ENCODE measurements at regions not wholly inside any gene's neighbourhood (a gene's known extent, or its start where the extent isn't known, plus 50 kb on each side); places are given as distances from the start of the nearest gene placed in this dataset.

DNA sequence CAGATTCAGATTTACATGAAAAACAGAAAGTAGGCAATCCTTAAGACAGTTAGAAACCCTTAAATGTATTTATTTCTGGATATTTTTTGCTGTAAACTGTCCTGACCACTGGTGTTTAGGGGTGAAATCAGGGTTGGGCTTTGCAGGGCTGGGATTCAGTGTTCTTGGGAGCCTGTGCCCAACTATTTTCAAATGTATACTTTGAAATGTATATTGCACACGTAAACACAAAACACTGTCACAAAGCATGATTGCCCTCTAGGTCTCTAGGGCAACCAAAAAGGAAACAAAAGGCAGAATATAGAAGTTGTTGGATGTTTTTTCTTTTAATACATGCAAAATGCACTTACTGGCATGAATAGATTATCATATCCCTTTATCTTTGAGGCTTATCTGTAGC is 1185.4 kb downstream of the DIAPH3 start:
- Histone ChIP-seq H3K27ac (ENCODE audit: low read length) (no peak overlapping the region), H3K4me3 (ENCODE audit: low read length) (no peak overlapping the region), H3K4me1 (ENCODE audit: insufficient read depth, low read length) (no peaks in the 10 kb centered on the region), H3K27me3 (ENCODE audit: low read length) (no peaks in the 10 kb centered on the region), H3K9ac (ENCODE audit: low read length) (no peak overlapping the region), H4K20me1 (ENCODE audit: low read length) (no peaks in the 10 kb centered on the region), H3K9me3 (ENCODE audit: low read length) (no peaks in the 10 kb centered on the region), H2AFZ (ENCODE audit: low read length) (no peak overlapping the region), H3F3A (ENCODE audit: low read length, unreplicated experiment) (no peaks in the 10 kb centered on the region), H3K36me3 (ENCODE audit: low read depth, low read length) (no peaks in the 10 kb centered on the region), H3K4me2 (ENCODE audit: low read length) (no peak overlapping the region), H3K9me2 (replicated peaks; ENCODE audit: low read length) (no peaks in the 10 kb centered on the region), H3K79me2 (ENCODE audit: low read length) (no peaks in the 10 kb centered on the region)
- DNase-seq = no peak
- no peak for TF ChIP-seq EZH2 (IDR thresholded peaks at IDR 0.05; ENCODE audit: low read length, unreplicated experiment)
- TF ChIP-seq EZH2phosphoT487 (IDR thresholded peaks at IDR 0.05; ENCODE audit: borderline replicate concordance, low read length) = no peak
- no peak for TF ChIP-seq CTCF (conservative IDR thresholded peaks at IDR 0.05; ENCODE audit: low read depth, low read length)
- BruUV-seq (replicated peaks) = no TSS peak
- ChIA-PET CTCF (no interaction called here), POLR2A (ENCODE audit: unreplicated experiment) (no interaction called here)
- no peak for ATAC-seq
- intact Hi-C loops (cut with micrococcal nuclease) = no loop called here

DNA sequence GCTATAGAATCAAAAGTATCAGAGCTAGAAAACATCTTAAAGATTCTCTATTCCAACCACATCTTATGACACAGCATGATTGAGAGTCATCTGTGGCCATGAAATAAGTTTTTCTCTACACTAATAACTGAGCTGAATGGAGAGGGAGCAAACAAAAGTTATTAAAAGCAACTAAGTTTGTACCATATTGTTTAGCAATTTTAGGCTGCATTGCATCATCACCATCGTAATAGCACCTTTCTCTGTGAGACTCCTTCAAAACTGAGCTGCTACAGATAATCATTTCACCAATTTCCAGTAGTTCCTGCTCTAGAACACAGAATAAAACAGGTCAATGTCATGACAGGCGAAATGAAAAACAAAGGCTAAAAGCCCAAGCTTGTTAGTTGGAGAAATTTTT is 1183.9 kb downstream of the DIAPH3 start:
- no peak overlapping the region for H2AFZ ChIP-seq (ENCODE audit: low read length)
- CTCF ChIA-PET = no interaction called here

GRCh38 chr13:58985845-58986244 is 1177.9 kb downstream of the DIAPH3 start:
- no peak overlapping the region for H3K27ac ChIP-seq (ENCODE audit: low read length)
- H2AFZ ChIP-seq (ENCODE audit: low read length) = no peak overlapping the region
- H3K4me1 ChIP-seq (ENCODE audit: insufficient read depth, low read length) = no peaks in the 10 kb centered on the region
- ChIA-PET POLR2A (ENCODE audit: unreplicated experiment) (no interaction called here), CTCF (no interaction called here)
- TF ChIP-seq EZH2 (IDR thresholded peaks at IDR 0.05; ENCODE audit: low read length, unreplicated experiment) (no peak), CTCF (conservative IDR thresholded peaks at IDR 0.05; ENCODE audit: low read depth, low read length) (no peak), EZH2phosphoT487 (IDR thresholded peaks at IDR 0.05; ENCODE audit: borderline replicate concordance, low read length) (no peak)
- no peaks in the 10 kb centered on the region for H3K36me3 ChIP-seq (ENCODE audit: low read depth, low read length)
- H4K20me1 ChIP-seq (ENCODE audit: low read length) = no peaks in the 10 kb centered on the region
- H3K79me2 ChIP-seq (ENCODE audit: low read length) = no peaks in the 10 kb centered on the region
- H3F3A ChIP-seq (ENCODE audit: low read length, unreplicated experiment) = no peaks in the 10 kb centered on the region
- H3K4me2 ChIP-seq (ENCODE audit: low read length) = no peak overlapping the region
- no TSS peak for BruUV-seq (replicated peaks)
- H3K9ac ChIP-seq (ENCODE audit: low read length) = no peak overlapping the region
- H3K27me3 ChIP-seq (ENCODE audit: low read length) = no peaks in the 10 kb centered on the region
- no peak for ATAC-seq
- H3K9me3 ChIP-seq (ENCODE audit: low read length) = no peaks in the 10 kb centered on the region
- no peak overlapping the region for H3K4me3 ChIP-seq (ENCODE audit: low read length)
- H3K9me2 ChIP-seq (replicated peaks; ENCODE audit: low read length) = no peaks in the 10 kb centered on the region
- DNase-seq = no peak
- intact Hi-C loops (cut with micrococcal nuclease) = no loop called here

More for the DNA sequence above, 1183.9 kb downstream of the DIAPH3 start:
- Histone ChIP-seq H3K36me3 (ENCODE audit: low read depth, low read length) (no peaks in the 10 kb centered on the region), H3K27ac (ENCODE audit: low read length) (no peak overlapping the region), H3K27me3 (ENCODE audit: low read length) (no peaks in the 10 kb centered on the region), H3K4me1 (ENCODE audit: insufficient read depth, low read length) (no peaks in the 10 kb centered on the region), H3K79me2 (ENCODE audit: low read length) (no peaks in the 10 kb centered on the region), H3K9me2 (replicated peaks; ENCODE audit: low read length) (no peaks in the 10 kb centered on the region), H3K9ac (ENCODE audit: low read length) (no peak overlapping the region), H3F3A (ENCODE audit: low read length, unreplicated experiment) (no peaks in the 10 kb centered on the region), H3K9me3 (ENCODE audit: low read length) (no peaks in the 10 kb centered on the region), H3K4me2 (ENCODE audit: low read length) (no peak overlapping the region), H3K4me3 (ENCODE audit: low read length) (no peak overlapping the region), H4K20me1 (ENCODE audit: low read length) (no peaks in the 10 kb centered on the region)
- no peak for ATAC-seq
- BruUV-seq (replicated peaks) = no TSS peak
- POLR2A ChIA-PET (ENCODE audit: unreplicated experiment) = no interaction called here
- intact Hi-C loops (cut with micrococcal nuclease) = no loop called here
- no peak for DNase-seq
- TF ChIP-seq CTCF (conservative IDR thresholded peaks at IDR 0.05; ENCODE audit: low read depth, low read length) = no peak
- TF ChIP-seq EZH2phosphoT487 (IDR thresholded peaks at IDR 0.05; ENCODE audit: borderline replicate concordance, low read length) = no peak
- no peak for TF ChIP-seq EZH2 (IDR thresholded peaks at IDR 0.05; ENCODE audit: low read length, unreplicated experiment)
